HG02798 (cell line): ENCODE measurements at regions not wholly inside any gene's neighbourhood (a gene's known extent, or its start where the extent isn't known, plus 50 kb on each side); places are given as distances from the start of the nearest gene placed in this dataset.

Experiments used
- ATAC-seq: cut with Tn5 transposase; IDR thresholded peaks from one replicate; pipeline ENCODE4 v1.9.1; 2021; ENCODE audit warnings: mild to moderate bottlenecking; ENCODE audit not compliant: unreplicated experiment, poor library complexity

DNA sequence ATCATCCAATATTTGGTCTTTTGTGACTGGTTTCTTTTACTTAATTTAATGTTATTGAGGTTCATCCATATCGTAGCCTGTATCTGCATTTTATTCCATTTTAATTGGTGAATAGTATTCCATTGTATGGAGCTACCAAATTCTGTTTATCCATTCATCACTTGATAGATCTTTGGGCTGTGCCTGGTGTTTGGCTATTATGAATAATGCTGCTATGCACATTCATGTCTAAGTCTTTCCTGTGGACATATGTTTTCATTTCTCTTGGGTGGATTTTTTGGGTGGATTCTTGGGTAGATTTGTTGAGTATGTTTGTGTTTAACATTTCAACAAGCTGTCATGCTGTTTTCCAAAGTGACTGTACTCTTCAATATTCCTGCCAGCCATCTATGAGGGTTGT, 52.5 kb upstream of the NEDD4L start:
- no peak for ATAC-seq

DNA sequence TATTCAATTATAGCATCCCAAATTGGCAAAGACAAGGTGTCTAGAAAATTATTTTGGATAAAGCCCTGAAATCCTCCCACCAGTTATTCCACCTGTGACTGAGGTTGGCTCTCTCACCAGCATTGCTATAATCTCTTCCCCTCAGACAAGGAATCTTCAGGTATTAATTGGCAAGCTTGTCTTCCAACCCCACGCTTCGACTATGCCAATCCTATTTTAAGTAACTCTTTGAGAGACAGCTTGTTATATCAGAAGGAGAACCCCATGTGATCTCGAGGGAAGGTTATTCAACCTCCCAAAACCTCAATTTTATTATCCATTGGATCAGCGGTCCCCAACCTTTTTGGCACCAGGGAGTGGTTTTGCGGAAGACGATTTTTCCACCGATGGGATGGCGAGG, 54.5 kb upstream of the NEDD4L start:
- no peak for ATAC-seq

DNA sequence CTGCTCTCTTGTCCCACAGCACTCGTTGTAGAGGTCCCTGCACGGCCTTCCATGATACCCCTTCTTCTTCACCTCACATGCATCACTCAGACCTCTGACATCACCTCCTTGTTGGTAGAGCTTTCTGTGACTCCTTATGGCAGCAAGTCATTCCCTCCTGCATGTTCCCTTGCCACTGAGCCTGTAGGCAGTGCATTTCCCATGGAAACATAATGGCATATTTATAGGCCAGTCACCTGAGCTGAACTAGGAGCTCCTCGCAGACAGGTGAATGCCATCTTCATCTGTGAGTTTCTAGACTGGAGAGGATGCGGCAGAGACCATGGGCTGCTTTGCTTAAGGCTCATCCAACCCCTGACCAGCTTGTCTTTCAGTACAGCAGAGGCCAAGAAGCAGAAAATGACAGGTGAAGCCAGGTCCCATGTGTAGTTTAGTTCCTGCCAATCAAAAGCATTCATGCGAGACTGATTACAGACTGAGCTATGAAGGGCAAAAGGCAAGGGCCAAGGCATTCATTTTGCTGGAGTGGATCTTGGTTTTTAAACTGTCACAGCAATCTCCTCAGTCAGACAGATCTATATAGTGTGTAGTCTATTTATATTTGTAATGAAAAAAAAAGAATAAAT, 59.4 kb upstream of the NEDD4L start:
- ATAC-seq = no peak

DNA sequence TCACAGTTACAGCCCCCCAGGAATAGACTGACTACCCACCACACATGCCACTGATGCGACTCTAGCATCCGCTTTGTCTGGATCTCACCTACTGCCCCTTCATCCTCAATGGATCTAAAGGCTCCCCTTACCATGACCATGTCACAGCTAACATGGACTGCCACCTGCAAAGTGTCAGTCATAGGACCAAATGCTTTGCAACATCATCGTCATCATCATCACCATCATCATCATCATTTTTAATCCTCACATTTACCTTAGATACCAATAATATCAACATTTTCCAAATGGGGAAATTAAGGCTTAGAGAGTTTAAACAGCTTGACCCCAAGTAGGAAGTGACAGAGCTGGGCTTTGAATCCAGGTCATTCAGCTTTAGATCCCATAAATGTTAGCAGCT, 60.1 kb upstream of the NEDD4L start:
- ATAC-seq = no peak

DNA sequence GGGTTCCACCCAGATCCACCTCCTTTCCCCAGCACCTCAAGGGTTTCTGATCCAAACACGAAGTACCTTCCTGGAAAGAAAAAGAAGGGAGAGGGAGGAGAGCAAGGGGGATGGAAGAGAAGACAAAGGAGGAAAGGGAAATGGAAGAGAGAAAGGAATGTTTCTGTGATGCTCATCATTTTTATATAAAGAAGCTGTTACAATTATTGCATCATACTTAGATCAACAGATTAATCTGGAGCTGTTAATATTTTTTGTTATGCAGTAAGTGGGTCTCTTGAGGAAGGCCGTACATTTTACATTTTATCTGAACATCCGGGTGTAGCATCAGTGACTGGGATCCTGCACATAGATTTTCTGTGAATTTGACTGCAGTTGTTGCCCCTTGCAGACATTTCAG, 60.6 kb upstream of the NEDD4L start:
- no peak for ATAC-seq

DNA sequence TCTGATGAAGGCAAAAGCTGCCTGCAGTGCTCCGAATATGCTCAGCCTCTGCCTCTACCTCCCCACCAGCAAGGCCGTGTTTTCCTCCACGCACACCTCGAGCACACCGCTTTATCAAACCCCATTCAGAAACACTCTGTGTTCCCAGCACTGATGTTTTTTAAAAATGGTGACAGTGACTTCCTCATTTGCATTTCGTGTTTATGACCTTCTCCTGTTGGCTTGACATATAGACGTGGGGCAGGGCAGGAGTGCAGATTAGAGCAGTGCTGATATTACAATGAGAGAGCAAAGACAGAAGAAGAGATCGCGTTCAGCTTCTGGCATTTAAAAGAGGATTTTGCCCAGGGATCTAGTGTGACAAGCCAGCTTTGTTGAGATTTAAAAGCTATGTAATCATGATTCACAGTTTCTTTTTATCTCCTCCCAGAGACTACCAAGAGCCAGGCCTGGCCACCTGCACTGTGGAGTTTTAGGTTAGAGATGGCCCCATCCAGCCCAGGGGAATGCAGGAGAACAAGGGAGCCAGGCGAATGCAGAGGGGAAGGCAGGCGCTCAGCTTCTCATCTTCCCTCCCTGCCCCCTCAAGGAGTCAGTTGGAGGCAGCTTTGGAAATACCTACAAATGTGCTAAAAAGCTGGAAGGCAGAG, 61.5 kb upstream of the NEDD4L start:
- ATAC-seq = no peak

DNA sequence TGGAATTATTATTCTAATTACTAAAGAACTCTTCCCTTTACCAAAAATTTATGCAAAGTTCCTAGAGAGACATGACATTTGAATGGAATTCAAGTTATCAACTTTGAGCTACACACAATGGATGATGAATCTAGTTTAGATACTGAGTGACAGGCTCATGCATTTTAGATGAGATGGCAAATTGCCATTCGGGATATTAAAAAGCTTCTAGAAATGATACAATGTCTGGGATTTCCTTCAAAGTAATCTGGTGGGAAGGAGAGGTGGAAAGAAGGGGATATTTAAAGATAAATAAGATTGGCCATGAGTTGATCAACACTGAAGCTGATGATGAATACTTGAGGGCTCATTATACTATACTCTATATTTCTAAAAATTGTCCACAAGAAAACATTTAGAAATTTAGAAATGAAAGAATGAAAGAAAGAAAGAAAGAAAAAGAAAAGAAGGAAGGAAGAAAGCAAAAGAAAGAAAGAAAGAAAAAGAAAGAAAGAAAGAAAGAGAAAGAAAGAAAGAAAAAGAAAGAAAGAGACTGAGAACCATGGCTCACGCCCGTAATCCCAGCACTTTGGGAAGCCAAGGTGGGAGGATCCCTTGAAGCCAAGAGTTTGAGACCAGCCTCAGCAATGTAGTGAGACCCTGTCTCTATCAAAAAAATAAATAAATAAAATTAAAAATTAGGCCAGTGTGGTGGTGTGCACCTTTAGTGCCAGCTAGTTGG, 62.6 kb upstream of the NEDD4L start:
- no peak for ATAC-seq

DNA sequence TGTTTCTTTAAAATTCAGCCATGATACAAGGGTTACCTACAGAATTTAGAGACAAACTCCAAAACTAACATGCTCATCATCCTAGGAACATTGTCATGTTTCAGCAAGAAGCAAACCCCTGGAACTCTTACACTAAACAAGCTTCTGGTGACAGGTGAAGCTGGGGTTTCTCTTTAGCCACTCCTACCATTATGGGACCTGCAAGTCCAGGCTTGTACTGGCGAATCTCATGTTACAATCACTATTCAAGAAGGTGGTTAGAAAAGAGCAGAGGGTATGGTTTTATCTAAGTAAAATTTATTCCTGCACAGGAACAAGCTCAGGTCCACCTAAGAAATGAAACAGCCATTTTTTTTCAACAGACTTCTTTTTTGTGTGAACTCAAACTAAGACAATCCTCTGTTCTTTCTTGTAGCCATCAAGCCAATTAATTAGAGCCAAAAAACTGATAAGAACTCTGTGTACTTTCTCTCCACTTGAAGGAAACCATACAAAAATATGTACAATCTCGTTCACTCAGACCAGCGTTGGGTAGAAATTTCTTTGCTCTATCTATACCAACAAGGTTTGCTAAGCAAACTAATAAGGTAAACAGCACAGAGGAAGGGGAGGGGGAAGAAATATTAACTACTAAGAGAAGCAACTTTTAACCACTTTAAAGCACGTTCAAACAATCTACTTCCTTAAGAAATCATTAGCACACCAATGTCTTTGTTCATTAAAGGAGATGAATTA, 63.3 kb upstream of the NEDD4L start:
- no peak for ATAC-seq

DNA sequence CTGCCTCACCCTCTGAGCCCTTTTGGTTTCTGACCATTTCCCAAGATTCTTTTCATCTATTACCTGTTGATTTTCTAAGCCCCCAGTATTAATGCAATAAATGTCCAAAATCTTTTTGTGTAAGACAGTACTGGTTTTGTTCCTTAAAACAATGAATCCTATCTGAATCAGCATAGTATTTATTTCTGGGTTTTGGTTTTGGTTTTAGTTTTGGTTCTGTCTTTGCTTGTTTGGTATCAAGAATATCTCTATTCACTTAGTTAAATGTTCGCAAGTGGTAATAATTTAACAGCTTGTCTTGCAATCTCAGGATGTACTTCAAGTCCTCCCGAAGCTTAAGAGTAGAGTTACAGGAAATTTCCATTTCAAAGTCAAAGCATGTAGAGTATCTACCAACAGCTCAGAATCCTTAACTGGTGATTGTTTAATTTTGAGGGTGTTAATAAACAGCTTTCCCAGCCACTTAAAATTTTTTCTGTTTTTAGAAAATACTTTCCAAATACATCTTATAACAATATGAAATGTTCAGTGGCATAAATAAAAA, 67.7 kb upstream of the NEDD4L start:
- ATAC-seq = peak; percentile 59

DNA sequence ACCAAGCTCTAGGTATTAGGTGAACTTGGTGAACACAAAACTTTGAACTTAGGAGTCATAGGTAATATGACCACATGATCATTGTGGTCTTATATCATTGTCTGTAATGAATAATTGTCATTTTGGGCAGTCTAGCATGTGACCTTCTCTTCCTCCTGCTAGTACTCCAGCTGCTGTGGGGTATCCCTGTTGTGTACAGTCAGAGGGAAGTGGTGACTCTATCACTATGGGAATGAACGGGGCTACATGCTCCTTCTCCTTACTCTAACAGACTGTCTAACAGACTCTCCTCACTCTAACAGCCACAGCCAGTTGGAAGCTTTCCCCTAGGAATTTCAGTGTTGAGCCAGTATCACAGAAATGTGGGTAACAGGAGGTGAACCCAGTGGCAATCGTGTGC, 68.2 kb upstream of the NEDD4L start:
- ATAC-seq = peak; percentile 15

DNA sequence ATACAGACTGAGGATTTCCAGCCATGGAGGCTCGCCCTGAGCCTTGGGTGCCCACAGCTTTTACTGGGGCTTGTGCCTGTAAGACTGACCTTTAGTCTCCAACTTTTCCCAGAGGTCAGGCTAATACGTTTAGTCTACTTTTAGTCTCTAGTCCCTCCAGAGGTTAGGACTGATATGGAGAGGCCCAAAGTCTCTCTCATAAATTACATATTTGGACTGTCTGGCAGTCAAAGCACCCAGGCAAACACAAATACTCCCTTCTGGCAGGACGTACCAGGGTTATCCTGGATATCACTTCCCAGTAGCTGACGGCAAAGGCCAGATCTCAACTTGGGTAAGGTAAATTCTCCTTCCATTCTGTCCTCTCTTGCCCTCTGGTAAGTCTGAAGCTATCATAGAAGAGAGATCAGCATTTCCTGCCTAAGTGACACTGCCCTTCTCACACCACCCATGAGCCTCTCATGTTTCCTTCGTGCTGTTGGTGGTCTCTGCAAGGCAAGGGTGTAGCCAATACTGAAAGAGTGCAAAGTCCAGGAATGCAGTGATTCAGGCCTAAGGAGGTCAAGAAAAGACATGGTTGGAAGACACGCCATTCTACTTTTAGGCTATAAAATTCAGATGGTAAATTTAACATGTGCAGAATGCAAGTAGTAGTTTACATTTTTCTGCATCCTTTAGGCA, 69.3 kb upstream of the NEDD4L start:
- ATAC-seq = no peak

DNA sequence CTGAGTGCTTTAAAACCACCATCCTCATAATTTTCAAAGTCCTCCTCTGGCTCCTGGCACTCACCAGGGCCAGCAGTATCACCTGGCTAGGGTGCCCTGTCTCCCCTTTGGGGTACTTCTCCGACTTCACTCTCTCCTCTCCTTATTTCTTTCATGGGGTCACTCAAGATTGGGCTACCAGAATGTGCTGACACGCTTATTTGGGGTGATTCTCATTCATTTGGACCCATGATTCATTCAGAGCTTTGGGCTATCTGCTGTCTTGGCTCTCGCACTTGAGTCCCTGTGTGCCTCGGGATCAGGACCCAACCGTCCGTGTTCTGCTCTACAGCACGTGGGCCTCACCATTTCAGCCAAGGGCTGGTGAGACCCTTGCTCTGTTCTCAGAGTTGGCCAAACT, 70.1 kb upstream of the NEDD4L start:
- ATAC-seq = no peak

DNA sequence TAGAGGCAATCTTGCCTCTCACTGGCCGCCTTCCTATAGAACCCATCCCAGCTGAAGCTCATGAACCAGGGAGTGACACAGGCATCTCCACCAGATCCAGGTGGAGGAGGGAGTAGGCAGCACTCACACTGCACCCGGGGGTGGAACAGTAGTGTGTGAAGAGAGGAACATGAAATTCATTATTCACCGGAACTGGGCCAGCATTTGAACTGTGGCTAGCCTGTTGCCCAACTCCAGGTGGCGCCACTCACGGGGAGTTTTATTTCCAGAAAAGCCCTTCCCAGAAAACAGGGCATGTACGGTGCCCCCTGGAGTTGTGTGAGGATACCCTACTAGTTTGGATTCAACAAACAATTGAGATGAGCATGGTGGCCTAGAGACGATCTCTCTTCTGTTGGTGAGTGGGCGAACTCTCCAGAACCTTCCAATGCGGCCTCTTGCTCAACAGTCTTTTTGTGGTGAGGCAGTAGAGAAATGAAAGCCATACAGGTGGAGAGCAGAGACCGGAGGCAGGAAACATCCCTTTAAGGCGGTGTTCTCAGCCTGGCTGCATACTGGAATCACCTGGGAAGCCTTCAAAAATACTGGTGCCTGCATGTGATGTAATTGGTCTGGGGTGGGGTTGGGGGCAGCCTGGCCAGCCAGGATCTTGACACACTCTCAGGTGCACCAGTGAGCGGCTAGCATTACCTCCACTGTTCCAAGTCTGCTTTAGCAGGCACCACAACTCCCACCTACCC, 73.5 kb upstream of the NEDD4L start:
- no peak for ATAC-seq

DNA sequence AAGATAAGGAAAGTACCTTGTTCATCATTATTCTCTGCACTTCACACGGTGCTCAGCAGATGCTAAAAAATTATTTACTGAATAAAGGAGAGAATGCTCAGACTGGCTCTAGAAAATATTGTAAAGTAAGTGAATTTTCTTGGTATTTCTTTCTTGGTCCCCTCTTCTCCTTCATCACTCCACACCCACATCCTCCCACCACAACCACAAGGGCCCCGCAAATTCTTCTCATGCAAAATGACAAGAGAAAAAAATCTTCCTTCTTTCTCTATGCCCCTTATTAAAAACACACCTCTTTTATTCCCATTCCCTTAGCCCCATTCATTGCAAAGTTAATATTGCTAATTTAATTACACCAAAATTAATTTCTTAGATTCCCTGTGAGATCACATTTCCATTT, 74.2 kb upstream of the NEDD4L start:
- ATAC-seq = no peak

DNA sequence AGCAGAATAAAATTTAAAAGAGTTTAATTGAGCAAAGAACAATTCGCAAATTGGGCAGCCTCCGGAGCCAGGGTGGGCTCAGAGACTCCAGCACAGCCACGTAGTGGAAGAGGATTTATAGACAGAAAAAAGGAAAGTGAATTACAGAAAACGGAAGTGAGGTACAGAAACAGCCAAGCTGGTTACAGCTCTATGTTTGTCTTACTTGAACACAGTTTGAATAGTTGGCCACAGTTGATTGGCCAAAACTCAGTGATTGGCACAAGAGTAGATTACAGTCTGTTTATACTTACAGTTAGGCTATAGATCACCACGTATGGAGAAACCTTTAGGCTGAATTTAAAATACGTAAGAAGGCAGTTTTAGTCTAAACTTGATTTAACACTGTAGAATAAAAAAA, 78.8 kb upstream of the NEDD4L start:
- ATAC-seq = no peak

DNA sequence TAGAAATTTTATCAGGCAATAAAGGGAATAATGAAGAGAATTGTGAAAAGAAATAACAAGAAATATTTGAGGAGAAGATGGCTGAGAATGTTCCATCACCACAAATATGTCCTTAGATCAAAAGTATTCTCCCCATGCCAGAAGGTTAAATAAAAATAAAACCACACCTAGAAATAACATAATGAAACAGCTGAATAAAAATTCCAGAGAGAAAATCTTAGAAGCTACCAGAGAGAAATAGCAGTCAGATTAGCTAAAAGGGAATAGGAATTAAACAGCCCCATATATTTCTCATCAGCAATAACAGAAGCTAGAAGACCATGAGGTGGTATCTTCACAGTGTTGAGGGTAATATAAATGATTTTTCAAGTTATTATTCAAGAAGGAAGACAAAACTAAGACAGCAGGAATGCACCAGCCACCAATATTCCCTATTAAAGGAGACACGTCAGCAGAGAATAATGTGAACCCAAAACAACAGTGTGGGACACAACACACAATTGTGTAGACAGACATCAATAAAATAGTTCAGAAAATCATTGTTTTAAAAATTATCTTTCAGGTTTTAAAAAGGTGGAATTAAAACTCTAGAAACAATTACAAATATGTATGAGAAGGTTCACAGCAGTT, 82.0 kb upstream of the NEDD4L start:
- no peak for ATAC-seq

DNA sequence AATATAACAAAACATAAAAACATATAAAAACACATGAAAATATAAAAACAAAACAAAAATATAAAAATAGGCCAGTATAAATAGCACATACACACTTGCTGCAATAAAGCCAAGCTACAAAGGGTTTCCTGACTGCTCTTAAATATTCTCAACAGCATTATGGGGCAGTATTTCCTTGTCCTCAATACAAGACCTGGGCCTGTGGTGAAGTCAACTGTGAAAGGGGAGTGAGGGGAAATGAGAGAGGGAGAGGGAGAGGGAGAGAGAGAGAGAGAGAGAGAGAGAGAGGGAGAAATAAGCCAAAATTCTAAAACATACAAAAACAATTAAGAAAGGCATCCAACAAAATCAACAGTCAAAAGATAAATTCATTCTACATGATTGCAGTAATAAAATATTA, 82.6 kb upstream of the NEDD4L start:
- no peak for ATAC-seq

DNA sequence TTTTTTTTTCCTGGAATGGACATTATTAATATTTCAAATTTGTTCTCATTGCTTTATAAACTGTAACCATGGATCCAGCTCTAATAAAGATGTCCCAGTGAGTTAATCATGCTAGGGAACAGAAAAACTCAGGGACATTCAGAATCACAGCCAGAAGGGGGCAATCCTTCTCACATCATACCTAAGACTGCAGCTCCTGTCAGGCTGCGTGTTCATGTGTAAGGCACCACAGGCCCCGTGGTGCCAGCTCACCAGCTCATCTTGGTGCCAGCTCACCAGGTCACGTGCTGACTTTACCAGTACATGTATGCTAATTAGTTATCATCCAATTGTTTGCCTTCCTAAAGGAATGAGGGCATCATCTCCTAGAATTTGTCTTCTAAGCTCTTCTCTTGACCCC, 84.7 kb upstream of the NEDD4L start:
- no peak for ATAC-seq

DNA sequence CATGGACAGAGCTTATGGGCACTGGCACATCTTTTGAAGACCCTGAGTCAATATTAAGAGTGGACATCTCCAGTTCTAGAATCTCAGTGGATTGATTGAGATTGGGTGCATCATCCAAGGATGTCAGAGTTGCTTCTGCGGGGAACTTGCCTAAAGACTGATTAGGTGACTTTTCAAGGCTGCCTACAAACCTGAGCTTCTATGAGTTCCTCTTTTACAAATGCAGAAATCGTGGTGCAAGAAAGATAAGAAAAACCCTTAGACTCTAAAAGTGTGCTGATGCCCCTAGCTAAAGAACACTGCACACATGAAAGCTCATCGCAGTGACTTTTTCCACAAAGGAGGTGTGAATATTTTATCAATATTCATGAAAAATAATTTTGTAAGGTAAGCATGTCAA, 86.8 kb upstream of the NEDD4L start:
- no peak for ATAC-seq
